OCI-LY7 (cell line): ENCODE measurements at regions not wholly inside any gene's neighbourhood (a gene's known extent, or its start where the extent isn't known, plus 50 kb on each side); places are given as distances from the start of the nearest gene placed in this dataset.
"Not testable (repeated sequence)": the region's sequence is repeated elsewhere in the genome, so short reads cannot be mapped to it uniquely, and the experiment has no call there.

ENCODE experiments used
- BruUV-seq: library from RNA; stranded (reverse); fragments of 400-500 nt; replicated peaks from 2 replicates; lab custom pipeline; 2021; lab: Mats Ljungman, UMichigan
- CTCF ChIA-PET: fragments of 300-600 bp; sonication (Branson Sonifier 250); formaldehyde crosslinking; loops from one replicate; lab custom pipeline; 2022; ENCODE audit warnings: antibody characterized with exemption; ENCODE audit not compliant: unreplicated experiment; lab: Charles Lee
- POLR2A ChIA-PET: fragments of 300-600 bp; sonication (Branson Sonifier 250); formaldehyde crosslinking; loops from one replicate; lab custom pipeline; 2022; ENCODE audit warnings: antibody characterized with exemption; lab: Charles Lee
- DNase-seq: peaks from one replicate; pipeline ENCODE4 v3.0.0-alpha.2; 2015; ENCODE audit warnings: low spot score
- H2AFZ ChIP-seq: fragments of 200-600 bp; sonication (generic), shearing (Covaris generic); 2 replicates; pipeline ENCODE4 v1.6.1; 2014; ENCODE audit warnings: mild to moderate bottlenecking, antibody characterized with exemption, low read length, moderate library complexity
- H3K27ac ChIP-seq: fragments of 200-600 bp; sonication (generic); 2 replicates; pipeline ENCODE4 v1.5.1; 2014; ENCODE audit warnings: mixed run types, low read depth, mild to moderate bottlenecking, moderate library complexity, low read length, inconsistent platforms; ENCODE audit not compliant: poor library complexity, severe bottlenecking
- H3K36me3 ChIP-seq: fragments of 200-600 bp; sonication (generic); 2 replicates; pipeline ENCODE4 v1.6.1; 2014; ENCODE audit warnings: mild to moderate bottlenecking, antibody characterized with exemption, low read length, moderate library complexity, mixed read lengths; ENCODE audit not compliant: insufficient read depth
- H3K4me1 ChIP-seq: fragments of 200-600 bp; sonication (generic); 2 replicates; pipeline ENCODE4 v1.5.1; 2014; ENCODE audit warnings: mild to moderate bottlenecking, low read length; ENCODE audit not compliant: insufficient read depth, poor library complexity, severe bottlenecking
- H3K4me2 ChIP-seq: fragments of 200-600 bp; sonication (generic); 2 replicates; pipeline ENCODE4 v1.6.1; 2014; ENCODE audit warnings: mild to moderate bottlenecking, low read length
- H3K4me3 ChIP-seq: fragments of 200-600 bp; sonication (generic); 2 replicates; pipeline ENCODE4 v1.5.1; 2014; ENCODE audit warnings: mild to moderate bottlenecking, low read depth, low read length; ENCODE audit not compliant: poor library complexity, severe bottlenecking
- H3K79me2 ChIP-seq: fragments of 200-600 bp; sonication (generic); 2 replicates; pipeline ENCODE4 v1.6.1; 2016; ENCODE audit warnings: low read depth, mild to moderate bottlenecking, low read length, moderate library complexity, mixed read lengths; ENCODE audit not compliant: insufficient read depth
- H3K9me2 ChIP-seq: fragments of 200-600 bp; sonication (generic); 2 replicates; pipeline ENCODE4 v1.6.1; 2016; ENCODE audit warnings: mild to moderate bottlenecking, low read length, mixed read lengths; ENCODE audit not compliant: insufficient read depth
- H3K9me3 ChIP-seq: fragments of 200-600 bp; sonication (generic); 2 replicates; pipeline ENCODE4 v1.6.1; 2014; ENCODE audit warnings: mild to moderate bottlenecking, mixed run types, low read length, mixed read lengths
- H4K20me1 ChIP-seq: fragments of 200-600 bp; sonication (generic); 2 replicates; pipeline ENCODE4 v1.6.1; 2014; ENCODE audit warnings: mild to moderate bottlenecking, antibody characterized with exemption, low read length, moderate library complexity, mixed read lengths; ENCODE audit not compliant: insufficient read depth
- EZH2phosphoT487 ChIP-seq: fragments of 200-600 bp; sonication (generic); IDR thresholded peaks from 2 replicates; pipeline ENCODE4 v1.6.1; 2018; ENCODE audit warnings: low read depth, borderline replicate concordance, mild to moderate bottlenecking, mixed run types, antibody characterized with exemption, low read length, moderate library complexity, mixed read lengths
- intact Hi-C: fragments of 100-400 bp; cut with micrococcal nuclease; formaldehyde crosslinking; loops from one replicate; pipeline ENCODE4 v1.10.0; 2022; ENCODE audit not compliant: unreplicated experiment
- TF ChIP-seq, protein P1 (sequence below): fragments of 200-600 bp; sonication (generic); conservative IDR thresholded peaks from 2 replicates; pipeline ENCODE4 v1.5.1; 2014; ENCODE audit warnings: mild to moderate bottlenecking, antibody characterized with exemption, low read length, moderate library complexity, mixed read lengths

DNA sequence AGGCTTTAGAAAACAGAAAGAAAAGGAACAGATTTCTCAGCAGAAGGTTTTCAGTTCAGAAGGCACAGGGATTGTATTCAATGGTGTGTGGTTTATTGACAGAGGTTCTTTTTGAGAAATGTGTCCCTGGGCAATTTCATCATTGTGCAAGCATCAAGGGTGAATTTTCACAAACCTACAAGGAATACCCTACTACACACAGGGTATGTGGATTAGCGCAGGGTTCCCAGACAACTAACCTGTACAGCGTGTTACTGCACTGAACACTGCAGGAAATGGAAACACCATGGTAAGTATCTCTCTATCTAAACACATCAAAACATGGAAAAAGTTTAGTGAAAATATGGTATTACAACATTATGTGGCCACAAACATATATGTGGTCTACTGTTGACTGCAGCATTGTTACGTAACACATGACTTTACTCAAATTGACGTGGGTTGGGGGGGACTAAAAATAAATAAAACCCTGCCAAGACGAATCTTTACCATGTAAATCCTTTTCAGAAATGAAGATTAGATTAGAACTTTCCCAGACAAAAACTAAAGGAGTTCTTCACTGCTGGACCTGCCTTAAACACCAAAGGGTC, 893.1 kb downstream of the TMEM121 start:
- Histone ChIP-seq H3K36me3 (peaks cover 5% of the 10 kb centered on the region; the same call in 1 of the 2 replicates), H3K4me3 (no peak overlapping the region), H4K20me1 (no peaks in the 10 kb centered on the region), H3K4me1 (no peaks in the 10 kb centered on the region), H3K9me2 (no peaks in the 10 kb centered on the region), H3K9me3 (peaks cover 26% of the 10 kb centered on the region), H3K4me2 (no peak overlapping the region), H2AFZ (no peak overlapping the region), H3K27ac (no peak overlapping the region), H3K79me2 (no peaks in the 10 kb centered on the region)
- DNase-seq, result no peak
- no TSS peak for BruUV-seq
- ChIA-PET CTCF (no interaction called here), POLR2A (interaction anchor here (0.6 to 0.8 kb wide), 2 partner anchors 51 to 830 kb away, joined by 3 read pairs; no protein-coding TSS in a partner anchor)
- no peak for TF ChIP-seq EZH2phosphoT487
- TF ChIP-seq, protein P1, sequence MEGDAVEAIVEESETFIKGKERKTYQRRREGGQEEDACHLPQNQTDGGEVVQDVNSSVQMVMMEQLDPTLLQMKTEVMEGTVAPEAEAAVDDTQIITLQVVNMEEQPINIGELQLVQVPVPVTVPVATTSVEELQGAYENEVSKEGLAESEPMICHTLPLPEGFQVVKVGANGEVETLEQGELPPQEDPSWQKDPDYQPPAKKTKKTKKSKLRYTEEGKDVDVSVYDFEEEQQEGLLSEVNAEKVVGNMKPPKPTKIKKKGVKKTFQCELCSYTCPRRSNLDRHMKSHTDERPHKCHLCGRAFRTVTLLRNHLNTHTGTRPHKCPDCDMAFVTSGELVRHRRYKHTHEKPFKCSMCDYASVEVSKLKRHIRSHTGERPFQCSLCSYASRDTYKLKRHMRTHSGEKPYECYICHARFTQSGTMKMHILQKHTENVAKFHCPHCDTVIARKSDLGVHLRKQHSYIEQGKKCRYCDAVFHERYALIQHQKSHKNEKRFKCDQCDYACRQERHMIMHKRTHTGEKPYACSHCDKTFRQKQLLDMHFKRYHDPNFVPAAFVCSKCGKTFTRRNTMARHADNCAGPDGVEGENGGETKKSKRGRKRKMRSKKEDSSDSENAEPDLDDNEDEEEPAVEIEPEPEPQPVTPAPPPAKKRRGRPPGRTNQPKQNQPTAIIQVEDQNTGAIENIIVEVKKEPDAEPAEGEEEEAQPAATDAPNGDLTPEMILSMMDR, result no peak
- intact Hi-C loops, result no loop called here

DNA sequence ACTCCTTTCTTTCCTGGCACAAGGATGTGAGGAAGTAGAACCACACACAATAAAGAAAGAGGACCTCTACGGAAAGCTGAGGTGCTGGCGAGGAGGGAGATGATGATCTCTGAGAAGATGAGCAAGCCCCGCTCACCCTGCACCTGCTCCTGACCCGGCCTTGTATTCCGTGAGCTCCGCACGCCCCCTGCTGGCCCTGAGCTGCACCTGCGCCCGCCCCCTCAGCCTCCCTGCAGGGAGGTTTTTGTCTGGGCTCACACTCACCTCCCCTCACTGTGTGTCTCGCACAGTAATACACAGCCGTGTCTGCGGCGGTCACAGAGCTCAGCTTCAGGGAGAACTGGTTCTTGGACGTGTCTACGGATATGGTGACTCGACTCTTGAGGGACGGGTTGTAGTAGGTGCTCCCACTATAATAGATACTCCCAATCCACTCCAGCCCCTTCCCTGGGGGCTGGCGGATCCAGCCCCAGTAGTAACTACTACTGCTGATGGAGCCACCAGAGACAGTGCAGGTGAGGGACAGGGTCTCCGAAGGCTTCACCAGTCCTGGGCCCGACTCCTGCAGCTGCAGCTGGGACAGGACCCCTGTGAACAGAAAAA, 895.1 kb downstream of the TMEM121 start:
- H4K20me1 ChIP-seq, H3K36me3 ChIP-seq, BruUV-seq, H3K9me2 ChIP-seq, POLR2A ChIA-PET, H2AFZ ChIP-seq, intact Hi-C loops, H3K27ac ChIP-seq, H3K4me2 ChIP-seq, H3K4me1 ChIP-seq, H3K4me3 ChIP-seq, H3K79me2 ChIP-seq: not testable (repeated sequence)
- H3K9me3 ChIP-seq, result peaks cover 23% of the 10 kb centered on the region
- TF ChIP-seq, protein P1, result peak; percentile 62
- CTCF ChIA-PET, result interaction anchor here (0.6 kb wide), 1 partner anchor 1146 kb away, joined by 3 read pairs; no protein-coding TSS in a partner anchor
- DNase-seq, result peak; percentile 47

DNA sequence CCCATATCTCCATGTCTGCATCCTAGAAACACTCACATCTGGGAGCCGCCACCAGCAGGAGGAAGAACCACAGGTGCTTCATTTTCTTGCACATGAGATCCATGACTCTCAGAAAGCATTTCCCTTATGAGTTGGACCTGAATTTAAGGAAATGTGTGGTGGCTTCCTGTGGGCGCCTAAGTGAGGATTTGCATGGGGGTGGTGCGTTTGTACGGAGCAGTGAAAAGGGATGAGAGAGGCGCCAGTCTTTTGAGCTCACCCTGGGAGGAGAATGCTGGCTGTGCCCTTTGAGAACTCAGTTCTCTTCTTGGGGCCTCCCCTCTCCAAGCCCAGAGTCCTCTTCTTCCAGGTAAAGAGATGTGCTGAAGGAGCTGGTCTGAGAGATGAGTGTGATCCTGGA, 895.7 kb downstream of the TMEM121 start:
- no peak for TF ChIP-seq EZH2phosphoT487
- TF ChIP-seq, protein P1, result no peak
- BruUV-seq, result no TSS peak
- peaks cover 5% of the 10 kb centered on the region; the same call in 1 of the 2 replicates for H3K36me3 ChIP-seq
- H3K4me1 ChIP-seq, result no peaks in the 10 kb centered on the region
- H3K79me2 ChIP-seq, result no peaks in the 10 kb centered on the region
- no peak overlapping the region for H3K4me2 ChIP-seq
- no peaks in the 10 kb centered on the region for H4K20me1 ChIP-seq
- CTCF ChIA-PET, result interaction anchor here (0.6 kb wide), 1 partner anchor 1146 kb away, joined by 3 read pairs; no protein-coding TSS in a partner anchor
- POLR2A ChIA-PET, result no interaction called here
- H2AFZ ChIP-seq, result no peak overlapping the region
- no peak for DNase-seq
- H3K9me2 ChIP-seq, result no peaks in the 10 kb centered on the region
- intact Hi-C loops, result no loop called here
- H3K27ac ChIP-seq, result no peak overlapping the region
- H3K4me3 ChIP-seq, result no peak overlapping the region
- H3K9me3 ChIP-seq, result peaks cover 17% of the 10 kb centered on the region

DNA sequence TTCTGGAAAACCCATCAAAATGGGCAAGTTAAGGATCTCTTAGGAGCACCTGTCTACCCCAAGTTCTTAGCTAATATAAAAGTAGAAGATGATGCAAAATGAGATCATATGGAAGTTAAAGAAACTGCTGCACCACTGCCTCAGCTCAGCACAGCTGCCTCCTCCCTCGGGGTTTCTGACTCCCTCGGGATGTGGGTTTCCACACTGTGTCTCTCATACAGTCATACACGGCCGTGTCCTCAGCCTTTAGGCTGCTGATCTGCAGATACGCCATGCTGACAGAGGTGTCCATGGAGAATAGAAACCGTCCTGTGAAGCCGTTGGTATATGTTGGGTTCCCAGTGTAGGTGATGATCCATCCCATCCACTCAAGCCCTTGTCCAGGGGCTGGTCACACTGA, 898.8 kb downstream of the TMEM121 start:
- H3K79me2 ChIP-seq, BruUV-seq, H3K9me3 ChIP-seq, H3K4me2 ChIP-seq, H2AFZ ChIP-seq, DNase-seq, H4K20me1 ChIP-seq, H3K36me3 ChIP-seq, H3K9me2 ChIP-seq, H3K4me1 ChIP-seq, H3K4me3 ChIP-seq, POLR2A ChIA-PET, intact Hi-C loops, H3K27ac ChIP-seq: not testable (repeated sequence)
- CTCF ChIA-PET, result interaction anchor here (1.5 kb wide), 1 partner anchor 12 kb away, joined by 4 read pairs; no protein-coding TSS in a partner anchor
